ENCODE measurements at regions not wholly inside any gene's neighbourhood (a gene's known extent, or its start where the extent isn't known, plus 50 kb on each side); places are given as distances from the start of the nearest gene placed in this dataset.

GRCh38 chr5:147985608-147986007 lies 78.2 kb upstream of the SPINK5 start:
- TF ChIP-seq CTCF (conservative IDR thresholded peaks at IDR 0.05 in 1 of 2, IDR thresholded peaks at IDR 0.05 in 1 of 2; ENCODE audit: extremely low read depth in 1 of 2, insufficient read depth in 1 of 2, low read depth in 1 of 2, low read length in 2 of 2) (no peak), EZH2 (IDR thresholded peaks at IDR 0.05; ENCODE audit: borderline replicate concordance, low read length) (no peak)
